Stimulated activated CD4-positive, alpha-beta T cell treated with anti-CD3 and anti-CD28 coated beads, TNF-alpha, amount 100 ng/mL, for 1 hour (primary cell): ENCODE measurements at regions not wholly inside any gene's neighbourhood (a gene's known extent, or its start where the extent isn't known, plus 50 kb on each side); places are given as distances from the start of the nearest gene placed in this dataset.

Source experiments
- DNase-seq, 3 donors: peaks; one replicate each; pipeline ENCODE4 v3.0.0-alpha.2; 2020; ENCODE audit warnings: low read depth in 3 of 3, low spot score in 1 of 3

- no peak for DNase-seq
Observed at GRCh38 chr14:94717808-94718207, 52.1 kb downstream of the GSC start.

GRCh38 chr14:94716976-94717375 lies 52.9 kb downstream of the GSC start:
- DNase-seq: no peak

- no peak for DNase-seq
Observed at GRCh38 chr14:94713115-94713514, 56.8 kb downstream of the GSC start.

GRCh38 chr14:94710731-94711130 lies 59.2 kb downstream of the GSC start:
- DNase-seq: no peak

- DNase-seq: no peak
Observed at GRCh38 chr14:94707494-94707893, 62.4 kb downstream of the GSC start.

- no peak for DNase-seq
Observed at GRCh38 chr14:94706133-94706532, 63.8 kb downstream of the GSC start.

GRCh38 chr14:94702629-94703028 lies 67.3 kb downstream of the GSC start:
- no peak for DNase-seq

- no peak for DNase-seq
Observed at GRCh38 chr14:94701861-94702370, 68.0 kb downstream of the GSC start.

GRCh38 chr14:94700336-94700735 lies 69.6 kb downstream of the GSC start:
- no peak for DNase-seq

GRCh38 chr14:94699831-94700230 lies 70.1 kb downstream of the GSC start:
- no peak for DNase-seq

- no peak for DNase-seq
Observed at GRCh38 chr14:94697773-94698556, 71.9 kb downstream of the GSC start.

- DNase-seq: no peak
Observed at GRCh38 chr14:94696518-94696917, 73.4 kb downstream of the GSC start.

GRCh38 chr14:94695231-94695630 lies 74.7 kb downstream of the GSC start:
- no peak for DNase-seq

- no peak for DNase-seq
Observed at GRCh38 chr14:94691660-94692034, 78.3 kb downstream of the GSC start.

- DNase-seq: no peak
Observed at GRCh38 chr14:94690896-94691659, 78.8 kb downstream of the GSC start.

- DNase-seq: no peak
Observed at GRCh38 chr14:94690486-94690885, 78.3 kb downstream of the SERPINA3 start.

- no peak for DNase-seq
Observed at GRCh38 chr14:94689985-94690400, 77.8 kb downstream of the SERPINA3 start.

GRCh38 chr14:94689218-94689984 lies 77.2 kb downstream of the SERPINA3 start:
- peak in 1 of 3 donors; percentile 38 for DNase-seq

- no peak for DNase-seq
Observed at GRCh38 chr14:94686511-94687160, 74.4 kb downstream of the SERPINA3 start.

- DNase-seq: no peak
Observed at GRCh38 chr14:94685681-94686485, 73.7 kb downstream of the SERPINA3 start.
